ENCODE measurements at regions not wholly inside any gene's neighbourhood (a gene's known extent, or its start where the extent isn't known, plus 50 kb on each side); places are given as distances from the start of the nearest gene placed in this dataset.

GRCh38 chr16:55091871-55092230, 161.2 kb downstream of the IRX5 start:
- Histone ChIP-seq H3K79me2 (ENCODE audit: control insufficient read depth, insufficient read depth, low read length) (no peaks in the 10 kb centered on the region), H3K9ac (ENCODE audit: control insufficient read depth, extremely low read depth, insufficient read depth, low read length) (no peak overlapping the region), H3K4me1 (ENCODE audit: control insufficient read depth, extremely low read depth, insufficient read depth, low read length) (no peaks in the 10 kb centered on the region), H4K20me1 (ENCODE audit: control insufficient read depth, extremely low read depth, insufficient read depth, low read length) (no peaks in the 10 kb centered on the region), H3K4me3 (ENCODE audit: control insufficient read depth in 2 of 3, extremely low read depth in 1 of 3, insufficient read depth in 2 of 3, low read depth in 1 of 3, low read length in 3 of 3) (no peak overlapping the region), H3K27me3 (ENCODE audit: control insufficient read depth, extremely low read depth, insufficient read depth, low read length) (no peaks in the 10 kb centered on the region), H3K9me1 (ENCODE audit: control insufficient read depth, extremely low read depth, insufficient read depth, low read length) (no peaks in the 10 kb centered on the region), H2AFZ (ENCODE audit: control insufficient read depth, low read length) (no peak overlapping the region), H3K9me3 (ENCODE audit: control insufficient read depth, low read depth, low read length) (no peaks in the 10 kb centered on the region), H3K36me3 (ENCODE audit: control insufficient read depth in 2 of 2, extremely low read depth in 1 of 2, insufficient read depth in 2 of 2, low read length in 2 of 2) (no peaks in the 10 kb centered on the region), H3K4me2 (ENCODE audit: control insufficient read depth, extremely low read depth, insufficient read depth, low read depth, low read length) (no peak overlapping the region), H3K27ac (ENCODE audit: control insufficient read depth, insufficient read depth, low read length) (no peak overlapping the region)
- TF ChIP-seq, protein P1, sequence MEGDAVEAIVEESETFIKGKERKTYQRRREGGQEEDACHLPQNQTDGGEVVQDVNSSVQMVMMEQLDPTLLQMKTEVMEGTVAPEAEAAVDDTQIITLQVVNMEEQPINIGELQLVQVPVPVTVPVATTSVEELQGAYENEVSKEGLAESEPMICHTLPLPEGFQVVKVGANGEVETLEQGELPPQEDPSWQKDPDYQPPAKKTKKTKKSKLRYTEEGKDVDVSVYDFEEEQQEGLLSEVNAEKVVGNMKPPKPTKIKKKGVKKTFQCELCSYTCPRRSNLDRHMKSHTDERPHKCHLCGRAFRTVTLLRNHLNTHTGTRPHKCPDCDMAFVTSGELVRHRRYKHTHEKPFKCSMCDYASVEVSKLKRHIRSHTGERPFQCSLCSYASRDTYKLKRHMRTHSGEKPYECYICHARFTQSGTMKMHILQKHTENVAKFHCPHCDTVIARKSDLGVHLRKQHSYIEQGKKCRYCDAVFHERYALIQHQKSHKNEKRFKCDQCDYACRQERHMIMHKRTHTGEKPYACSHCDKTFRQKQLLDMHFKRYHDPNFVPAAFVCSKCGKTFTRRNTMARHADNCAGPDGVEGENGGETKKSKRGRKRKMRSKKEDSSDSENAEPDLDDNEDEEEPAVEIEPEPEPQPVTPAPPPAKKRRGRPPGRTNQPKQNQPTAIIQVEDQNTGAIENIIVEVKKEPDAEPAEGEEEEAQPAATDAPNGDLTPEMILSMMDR (optimal IDR thresholded peaks at IDR 0.05 in 1 of 3, IDR thresholded peaks at IDR 0.05 in 1 of 3, conservative IDR thresholded peaks at IDR 0.05 in 1 of 3; ENCODE audit: extremely low read depth in 1 of 3, insufficient read depth in 2 of 3, low read length in 3 of 3): no peak
- TF ChIP-seq EZH2 (IDR thresholded peaks at IDR 0.05; ENCODE audit: low read length): no peak
- no peak for FAIRE-seq
- dilution Hi-C loops (cut with MboI; ENCODE audit: extremely low pct_ligation_motif_present, low sequenced_read_pairs): no loop called here
- DNase-seq (ENCODE audit: low read depth, low spot score): no peak

DNA sequence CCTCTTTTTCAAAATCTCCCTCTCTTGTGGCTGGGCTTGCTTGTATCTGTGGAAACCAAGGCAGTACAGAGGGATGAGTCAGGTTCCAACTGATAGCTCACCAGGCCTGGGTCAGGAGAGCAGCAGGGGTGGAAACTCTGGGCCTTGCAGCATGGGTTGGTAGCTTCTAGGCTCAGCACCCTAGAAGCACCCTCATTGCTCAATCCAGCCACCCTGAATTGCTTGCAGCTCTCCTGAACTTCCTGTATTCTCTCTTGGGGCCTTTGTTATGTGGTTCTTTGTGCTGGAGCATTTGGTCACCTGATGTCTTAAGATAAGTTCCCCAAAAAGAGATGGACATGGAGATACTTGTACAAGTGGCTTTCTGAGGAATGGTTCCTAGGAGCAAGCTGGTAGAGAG, 169.4 kb downstream of the IRX5 start:
- FAIRE-seq (no peak), DNase-seq (ENCODE audit: low read depth, low spot score) (no peak)
- peaks cover 1% of the 10 kb centered on the region for H3K9me3 ChIP-seq (ENCODE audit: control insufficient read depth, low read depth, low read length)
- H4K20me1 ChIP-seq (ENCODE audit: control insufficient read depth, extremely low read depth, insufficient read depth, low read length): no peaks in the 10 kb centered on the region
- no peak overlapping the region for H3K27ac ChIP-seq (ENCODE audit: control insufficient read depth, insufficient read depth, low read length)
- H3K4me3 ChIP-seq (ENCODE audit: control insufficient read depth in 2 of 3, extremely low read depth in 1 of 3, insufficient read depth in 2 of 3, low read depth in 1 of 3, low read length in 3 of 3): no peak overlapping the region
- no peak overlapping the region for H3K9ac ChIP-seq (ENCODE audit: control insufficient read depth, extremely low read depth, insufficient read depth, low read length)
- TF ChIP-seq, protein P1 (optimal IDR thresholded peaks at IDR 0.05 in 1 of 3, IDR thresholded peaks at IDR 0.05 in 1 of 3, conservative IDR thresholded peaks at IDR 0.05 in 1 of 3; ENCODE audit: extremely low read depth in 1 of 3, insufficient read depth in 2 of 3, low read length in 3 of 3): no peak
- no peak for TF ChIP-seq EZH2 (IDR thresholded peaks at IDR 0.05; ENCODE audit: low read length)
- H3K4me2 ChIP-seq (ENCODE audit: control insufficient read depth, extremely low read depth, insufficient read depth, low read depth, low read length): no peak overlapping the region
- H2AFZ ChIP-seq (ENCODE audit: control insufficient read depth, low read length): no peak overlapping the region
- H3K4me1 ChIP-seq (ENCODE audit: control insufficient read depth, extremely low read depth, insufficient read depth, low read length): no peaks in the 10 kb centered on the region
- H3K9me1 ChIP-seq (ENCODE audit: control insufficient read depth, extremely low read depth, insufficient read depth, low read length): no peaks in the 10 kb centered on the region
- no peaks in the 10 kb centered on the region for H3K79me2 ChIP-seq (ENCODE audit: control insufficient read depth, insufficient read depth, low read length)
- dilution Hi-C loops (cut with MboI; ENCODE audit: extremely low pct_ligation_motif_present, low sequenced_read_pairs): no loop called here
- H3K36me3 ChIP-seq (ENCODE audit: control insufficient read depth in 2 of 2, extremely low read depth in 1 of 2, insufficient read depth in 2 of 2, low read length in 2 of 2): no peaks in the 10 kb centered on the region
- H3K27me3 ChIP-seq (ENCODE audit: control insufficient read depth, extremely low read depth, insufficient read depth, low read length): no peaks in the 10 kb centered on the region
